ENCODE measurements at regions not wholly inside any gene's neighbourhood (a gene's known extent, or its start where the extent isn't known, plus 50 kb on each side); places are given as distances from the start of the nearest gene placed in this dataset.
"Not testable (repeated sequence)": the region's sequence is repeated elsewhere in the genome, so short reads cannot be mapped to it uniquely, and the experiment has no call there.

- Histone ChIP-seq H3K9ac (replicated peaks; ENCODE audit: extremely low read depth, insufficient read depth, low read length) (no peak overlapping the region), H3K27ac (ENCODE audit: insufficient read depth, low read depth, low read length) (no peak overlapping the region), H2AFZ (ENCODE audit: low read depth, low read length) (no peak overlapping the region), H3K4me3 (replicated peaks in 1 of 3; ENCODE audit: insufficient read depth in 1 of 3, low read depth in 1 of 3, low read length in 3 of 3) (no peak overlapping the region), H4K20me1 (replicated peaks; ENCODE audit: control insufficient read depth, extremely low read depth, insufficient read depth, low read length) (no peaks in the 10 kb centered on the region), H3K79me2 (ENCODE audit: control insufficient read depth, insufficient read depth, low read length) (no peaks in the 10 kb centered on the region), H3K36me3 (ENCODE audit: control insufficient read depth in 2 of 2, extremely low read depth in 1 of 2, insufficient read depth in 2 of 2, low read length in 2 of 2) (no peaks in the 10 kb centered on the region), H3K27me3 (ENCODE audit: control insufficient read depth in 2 of 2, insufficient read depth in 2 of 2, low read length in 2 of 2) (peaks cover 13 to 25% of the 10 kb centered on the region in 2 experiments), H3K9me1 (replicated peaks; ENCODE audit: control insufficient read depth, extremely low read depth, insufficient read depth, low read length) (no peaks in the 10 kb centered on the region), H3K4me1 (ENCODE audit: control insufficient read depth, extremely low read depth, insufficient read depth, low read length) (no peaks in the 10 kb centered on the region), H3K9me3 (replicated peaks; ENCODE audit: control insufficient read depth, insufficient read depth, low read length) (no peaks in the 10 kb centered on the region), H3K4me2 (ENCODE audit: insufficient read depth, low read length) (no peak overlapping the region)
- dilution Hi-C loops (cut with MboI; ENCODE audit: extremely low pct_ligation_motif_present, low sequenced_read_pairs) (no loop called here), intact Hi-C loops (cut with micrococcal nuclease) (no loop called here)
- BruUV-seq (replicated peaks), result no TSS peak
- TF ChIP-seq FOS (IDR thresholded peaks at IDR 0.05; ENCODE audit: borderline replicate concordance, insufficient read depth, low read length), result no peak
- TF ChIP-seq POLR2A (IDR thresholded peaks at IDR 0.05; ENCODE audit: low read depth, low read length), result no peak
- no peak for TF ChIP-seq CTCF (IDR thresholded peaks at IDR 0.05; ENCODE audit: extremely low read depth in 1 of 2, insufficient read depth in 1 of 2, low read depth in 1 of 2, low read length in 2 of 2)
- TF ChIP-seq JUN (IDR thresholded peaks at IDR 0.05; ENCODE audit: borderline replicate concordance, insufficient read depth, insufficient read length, low read depth), result no peak
- no peak for TF ChIP-seq GATA2 (IDR thresholded peaks at IDR 0.05; ENCODE audit: insufficient read depth, insufficient read length, low read depth, low read length)
- no peak for TF ChIP-seq POLR2AphosphoS5 (IDR thresholded peaks at IDR 0.05; ENCODE audit: insufficient read depth, low read depth, low read length)
- TF ChIP-seq MAX (IDR thresholded peaks at IDR 0.05; ENCODE audit: insufficient read depth, insufficient read length), result no peak
- TF ChIP-seq EZH2 (IDR thresholded peaks at IDR 0.05; ENCODE audit: borderline replicate concordance, low read depth, low read length, severe bottlenecking), result no peak
- no peak for TF ChIP-seq MYC (IDR thresholded peaks at IDR 0.05; ENCODE audit: low read depth, low read length)
- no peak for DNase-seq (ENCODE audit: low read depth, low spot score)
- FAIRE-seq, result no peak
- ChIA-PET CTCF (interaction anchor here (1.3 to 7.0 kb wide), 2 partner anchors 9 to 30 kb away, joined by 3 to 61 read pairs; no protein-coding TSS in a partner anchor), POLR2A (no interaction called here)
Observed at GRCh38 chr6:27742833-27743573, 169.2 kb downstream of the OR2B2 start.

- CTCF ChIA-PET, result interaction anchor here (0.9 to 7.0 kb wide), 4 partner anchors 12 to 122 kb away, joined by 3 to 61 read pairs (median 3); no protein-coding TSS in a partner anchor
- H4K20me1 ChIP-seq (replicated peaks; ENCODE audit: control insufficient read depth, extremely low read depth, insufficient read depth, low read length); H3K9me1 ChIP-seq (replicated peaks; ENCODE audit: control insufficient read depth, extremely low read depth, insufficient read depth, low read length); H3K4me2 ChIP-seq (ENCODE audit: insufficient read depth, low read length); POLR2A ChIA-PET; H3K9ac ChIP-seq (replicated peaks; ENCODE audit: extremely low read depth, insufficient read depth, low read length); H3K36me3 ChIP-seq (ENCODE audit: control insufficient read depth in 2 of 2, extremely low read depth in 1 of 2, insufficient read depth in 2 of 2, low read length in 2 of 2); BruUV-seq (replicated peaks); DNase-seq (ENCODE audit: low read depth, low spot score); dilution Hi-C loops (cut with MboI; ENCODE audit: extremely low pct_ligation_motif_present, low sequenced_read_pairs); H3K4me3 ChIP-seq (replicated peaks in 1 of 3; ENCODE audit: insufficient read depth in 1 of 3, low read depth in 1 of 3, low read length in 3 of 3); H3K4me1 ChIP-seq (ENCODE audit: control insufficient read depth, extremely low read depth, insufficient read depth, low read length); H3K9me3 ChIP-seq (replicated peaks; ENCODE audit: control insufficient read depth, insufficient read depth, low read length); FAIRE-seq; H3K79me2 ChIP-seq (ENCODE audit: control insufficient read depth, insufficient read depth, low read length); H2AFZ ChIP-seq (ENCODE audit: low read depth, low read length); H3K27ac ChIP-seq (ENCODE audit: insufficient read depth, low read depth, low read length): not testable (repeated sequence)
- H3K27me3 ChIP-seq (ENCODE audit: control insufficient read depth in 2 of 2, insufficient read depth in 2 of 2, low read length in 2 of 2), result peaks cover 13 to 22% of the 10 kb centered on the region in 2 experiments
- intact Hi-C loops (cut with micrococcal nuclease), result loop anchor here (2.0 kb wide), 1 partner anchor 13 kb away; no protein-coding TSS in a partner anchor
Observed at GRCh38 chr6:27739902-27740301, 172.3 kb downstream of the OR2B2 start.

All from endothelial cell of umbilical vein (primary cell).